Renal cortical epithelial cell (primary cell): ENCODE measurements at regions not wholly inside any gene's neighbourhood (a gene's known extent, or its start where the extent isn't known, plus 50 kb on each side); places are given as distances from the start of the nearest gene placed in this dataset.
"Not testable (repeated sequence)": the region's sequence is repeated elsewhere in the genome, so short reads cannot be mapped to it uniquely, and the experiment has no call there.

ENCODE experiments used
- DNase-seq: peaks from one replicate; pipeline ENCODE4 v3.0.0-alpha.2; 2011; ENCODE audit warnings: low read depth

GRCh38 chr5:29261213-29261612 is 1932.3 kb upstream of the CDH6 start:
- no peak for DNase-seq

GRCh38 chr5:29252390-29252789 is 1941.1 kb upstream of the CDH6 start:
- DNase-seq, result no peak

- no peak for DNase-seq
Observed at GRCh38 chr5:29247346-29248028, 1946.0 kb upstream of the CDH6 start.

GRCh38 chr5:29240379-29240778 is 1953.1 kb upstream of the CDH6 start:
- no peak for DNase-seq

GRCh38 chr5:29239606-29240005 is 1953.9 kb upstream of the CDH6 start:
- DNase-seq, result no peak

- DNase-seq, result no peak
Observed at GRCh38 chr5:29238115-29238514, 1955.4 kb upstream of the CDH6 start.

- DNase-seq, result no peak
Observed at GRCh38 chr5:29231154-29231553, 1962.3 kb upstream of the CDH6 start.

GRCh38 chr5:29230591-29230990 is 1962.9 kb upstream of the CDH6 start:
- no peak for DNase-seq

GRCh38 chr5:29229461-29229860 is 1964.0 kb upstream of the CDH6 start:
- no peak for DNase-seq

- no peak for DNase-seq
Observed at GRCh38 chr5:29218138-29218537, 1975.3 kb upstream of the CDH6 start.

GRCh38 chr5:29214839-29215238 is 1978.6 kb upstream of the CDH6 start:
- no peak for DNase-seq

- DNase-seq, result no peak
Observed at GRCh38 chr5:29213475-29213874, 1980.0 kb upstream of the CDH6 start.

- DNase-seq, result peak; percentile 15
Observed at GRCh38 chr5:29208024-29208423, 1985.5 kb upstream of the CDH6 start.

- DNase-seq, result no peak
Observed at GRCh38 chr5:29203049-29203448, 1990.4 kb upstream of the CDH6 start.

GRCh38 chr5:29197631-29198454 is 1995.6 kb upstream of the CDH6 start:
- DNase-seq, result peak; percentile 4

- DNase-seq, result no peak
Observed at GRCh38 chr5:29193972-29194371, 1999.5 kb upstream of the CDH6 start.

GRCh38 chr5:29191269-29192048 is 2002.0 kb upstream of the CDH6 start:
- not testable (repeated sequence) for DNase-seq

GRCh38 chr5:29190398-29190797 is 2003.1 kb upstream of the CDH6 start:
- DNase-seq, result not testable (repeated sequence)

- DNase-seq, result not testable (repeated sequence)
Observed at GRCh38 chr5:29186380-29186779, 2007.1 kb upstream of the CDH6 start.

- DNase-seq, result no peak
Observed at GRCh38 chr5:29185558-29185957, 2007.9 kb upstream of the CDH6 start.

GRCh38 chr5:29175774-29176173 is 2017.7 kb upstream of the CDH6 start:
- DNase-seq, result no peak

- DNase-seq, result no peak
Observed at GRCh38 chr5:29170599-29170998, 2022.9 kb upstream of the CDH6 start.

GRCh38 chr5:29169886-29170285 is 2023.6 kb upstream of the CDH6 start:
- no peak for DNase-seq
